DMS 273 (cell line): ENCODE measurements at regions not wholly inside any gene's neighbourhood (a gene's known extent, or its start where the extent isn't known, plus 50 kb on each side); places are given as distances from the start of the nearest gene placed in this dataset.

Source experiments
- DNase-seq: peaks from one replicate; lab custom pipeline; 2025; ENCODE audit not compliant: unreplicated experiment; lab: John Stamatoyannopoulos, UW

DNA sequence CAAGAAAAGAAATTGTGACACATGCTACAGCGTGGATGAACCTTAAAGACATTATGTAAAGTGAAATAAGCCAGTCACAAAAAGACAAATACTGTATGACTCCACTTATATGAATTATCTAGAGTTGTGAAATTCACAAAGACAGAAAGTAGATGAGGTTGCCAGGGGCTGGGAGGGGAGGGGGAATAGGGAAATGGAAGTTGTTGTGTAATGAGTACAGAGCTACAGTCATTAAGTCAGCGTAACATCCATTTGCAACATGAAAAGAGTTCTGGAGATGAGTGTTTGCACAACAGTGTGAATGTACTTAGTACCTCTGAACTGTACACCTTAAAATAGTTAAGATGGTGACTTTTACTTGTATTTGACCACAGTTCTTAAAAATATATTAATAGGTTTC lies 112.1 kb upstream of the CDK1 start:
- no peak for DNase-seq

DNA sequence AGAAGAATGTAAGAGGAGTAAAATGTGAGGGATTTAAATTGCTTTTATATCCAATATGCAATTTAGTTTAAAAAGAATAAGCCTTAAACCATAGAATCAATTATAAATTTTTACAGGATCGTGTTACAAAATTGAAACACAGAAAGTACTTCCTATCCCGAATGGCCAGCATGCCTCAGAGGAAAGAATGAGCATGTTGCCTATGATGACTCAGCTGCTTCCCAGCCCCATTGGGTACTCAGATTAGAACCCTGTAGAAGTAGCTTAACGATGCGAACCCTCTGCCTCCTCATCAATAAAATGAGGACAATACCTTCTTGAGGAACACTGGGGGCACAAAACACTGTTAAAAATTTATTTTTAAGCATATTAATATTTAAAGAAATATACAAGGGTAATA lies 113.4 kb upstream of the CDK1 start:
- no peak for DNase-seq

DNA sequence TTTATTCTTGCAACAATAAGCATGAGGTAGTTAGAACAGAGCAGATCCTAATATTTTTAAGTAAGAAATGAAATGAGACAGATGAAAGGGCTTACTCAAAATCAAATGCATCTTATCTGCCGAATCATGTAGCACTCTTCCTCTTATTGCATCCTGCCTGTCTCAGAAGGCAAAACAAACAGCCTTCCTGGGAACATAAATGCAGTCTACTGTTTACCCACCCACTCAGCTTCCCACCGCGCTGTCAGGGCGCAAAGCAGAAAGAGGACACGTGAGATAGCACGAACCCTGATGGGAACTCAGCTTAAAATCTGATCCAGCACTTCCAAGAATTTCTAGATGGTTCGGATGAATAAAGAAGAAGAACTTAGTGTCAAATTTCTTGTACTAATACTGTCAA lies 114.4 kb upstream of the CDK1 start:
- DNase-seq: no peak

- DNase-seq: peak; percentile 9
Measured at GRCh38 chr10:60662917-60663614, 115.2 kb upstream of the CDK1 start.

GRCh38 chr10:60661637-60662036 lies 116.6 kb upstream of the CDK1 start:
- no peak for DNase-seq

- no peak for DNase-seq
Measured at GRCh38 chr10:60660625-60661024, 117.7 kb upstream of the CDK1 start.

DNA sequence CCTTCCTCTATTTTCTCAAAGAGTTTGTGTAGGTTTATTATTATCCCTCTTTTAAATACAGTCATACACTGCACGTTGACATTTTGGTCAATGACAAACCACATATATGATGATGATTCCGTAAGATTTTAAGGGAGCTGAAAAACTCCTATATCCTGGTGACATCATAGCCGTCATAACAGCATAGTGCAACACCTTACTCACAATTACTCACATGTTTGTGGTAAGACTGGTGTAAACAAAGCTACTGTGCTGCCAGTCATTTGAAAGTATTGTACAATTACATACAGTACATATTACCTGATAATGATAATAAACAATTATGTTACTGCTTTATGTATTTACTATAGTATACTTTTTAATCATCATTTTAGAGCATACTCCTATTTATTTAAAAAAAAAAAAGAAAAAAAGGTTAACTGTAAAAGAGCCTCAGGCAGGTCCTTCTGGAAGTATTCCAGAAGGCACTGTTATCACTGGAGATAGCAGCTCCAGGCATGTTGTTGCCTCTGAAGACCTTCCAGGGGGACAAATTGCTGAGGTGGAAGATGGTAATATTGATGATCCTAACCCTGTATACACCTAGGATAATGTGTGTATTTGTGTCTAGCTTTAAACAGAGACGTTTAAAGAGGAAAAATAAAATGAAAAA lies 123.3 kb upstream of the CDK1 start:
- DNase-seq: no peak

- no peak for DNase-seq
Measured at GRCh38 chr10:60652628-60653027, 125.7 kb upstream of the CDK1 start.

DNA sequence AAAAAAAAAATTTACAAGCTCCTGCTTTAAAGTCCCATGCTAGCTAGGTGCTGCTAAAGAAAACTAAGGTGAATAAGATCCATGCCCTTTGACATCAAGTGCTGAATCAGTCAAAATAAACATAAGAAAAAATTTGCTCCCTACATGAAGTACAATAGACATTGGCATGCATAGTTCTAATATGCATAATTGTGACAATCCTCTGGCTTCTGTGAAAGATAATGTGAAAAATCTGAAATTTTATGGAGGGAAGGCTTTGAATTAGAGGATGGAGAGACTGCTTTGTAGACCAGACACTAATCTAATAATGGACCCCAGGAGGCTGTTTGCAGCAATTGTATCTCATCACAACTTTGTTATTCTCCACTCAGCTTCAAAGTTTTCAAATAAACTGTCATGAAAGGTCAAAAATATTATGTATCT lies 127.9 kb upstream of the CDK1 start:
- DNase-seq: no peak

GRCh38 chr10:60649485-60650377 lies 128.5 kb upstream of the CDK1 start:
- DNase-seq: no peak

DNA sequence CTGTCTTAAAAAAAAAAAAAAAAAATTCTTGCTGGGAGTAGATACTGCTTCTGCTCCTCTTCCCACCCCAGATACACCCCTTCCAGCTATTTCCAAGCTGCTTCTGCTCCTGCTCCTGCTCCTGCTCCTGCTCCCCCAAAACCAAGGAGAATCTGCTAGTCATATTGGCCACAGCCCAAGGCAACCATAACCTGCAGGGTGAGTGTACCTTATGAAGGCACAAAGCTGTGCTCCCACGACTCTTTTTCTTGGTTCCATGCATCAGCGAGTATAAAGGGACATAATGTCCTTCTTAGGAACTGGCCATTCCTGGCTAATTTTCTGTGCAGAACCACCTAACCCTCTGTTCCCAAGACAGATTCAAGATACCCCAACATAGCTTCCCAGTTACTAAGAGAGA lies 129.5 kb upstream of the CDK1 start:
- DNase-seq: no peak

- peak; percentile 72 for DNase-seq
Measured at GRCh38 chr10:60646966-60647796, 131.1 kb upstream of the CDK1 start.

- no peak for DNase-seq
Measured at GRCh38 chr10:60645980-60646379, 132.3 kb upstream of the CDK1 start.

DNA sequence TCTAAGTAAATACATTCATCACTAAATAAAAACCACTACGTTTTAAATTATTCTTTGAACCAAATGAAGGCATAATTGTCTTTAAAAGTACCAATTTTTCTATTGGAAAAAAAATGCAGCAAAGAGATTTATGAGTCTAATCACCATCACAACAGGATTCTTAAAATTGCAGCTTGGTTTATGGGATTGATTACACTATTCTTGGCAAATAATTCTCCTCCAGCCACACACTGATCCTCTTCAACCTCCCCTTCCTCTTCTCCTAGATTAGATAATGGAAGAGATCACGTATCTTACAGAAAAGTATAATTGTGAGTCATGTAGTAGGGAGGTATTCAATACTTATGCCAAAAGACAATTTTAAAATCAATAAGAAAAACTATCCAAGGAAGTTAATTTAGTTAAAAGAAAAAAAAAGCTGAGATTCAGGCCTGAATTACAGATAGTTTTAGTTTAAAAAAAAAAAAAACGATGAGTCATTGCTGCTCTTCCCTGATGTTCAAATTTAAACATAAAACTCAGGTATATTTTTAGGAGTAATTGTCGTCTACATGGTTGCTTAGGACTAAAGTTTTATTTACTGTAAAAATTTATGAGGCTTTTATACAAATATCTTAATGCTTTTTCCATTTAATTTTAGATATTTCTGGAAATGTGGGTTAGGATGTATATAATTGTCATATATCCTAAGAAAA lies 133.7 kb upstream of the CDK1 start:
- DNase-seq: no peak

- DNase-seq: no peak
Measured at GRCh38 chr10:60643874-60644273, 134.4 kb upstream of the CDK1 start.

GRCh38 chr10:60629332-60629731 lies 148.9 kb upstream of the CDK1 start:
- DNase-seq: peak; percentile 5

DNA sequence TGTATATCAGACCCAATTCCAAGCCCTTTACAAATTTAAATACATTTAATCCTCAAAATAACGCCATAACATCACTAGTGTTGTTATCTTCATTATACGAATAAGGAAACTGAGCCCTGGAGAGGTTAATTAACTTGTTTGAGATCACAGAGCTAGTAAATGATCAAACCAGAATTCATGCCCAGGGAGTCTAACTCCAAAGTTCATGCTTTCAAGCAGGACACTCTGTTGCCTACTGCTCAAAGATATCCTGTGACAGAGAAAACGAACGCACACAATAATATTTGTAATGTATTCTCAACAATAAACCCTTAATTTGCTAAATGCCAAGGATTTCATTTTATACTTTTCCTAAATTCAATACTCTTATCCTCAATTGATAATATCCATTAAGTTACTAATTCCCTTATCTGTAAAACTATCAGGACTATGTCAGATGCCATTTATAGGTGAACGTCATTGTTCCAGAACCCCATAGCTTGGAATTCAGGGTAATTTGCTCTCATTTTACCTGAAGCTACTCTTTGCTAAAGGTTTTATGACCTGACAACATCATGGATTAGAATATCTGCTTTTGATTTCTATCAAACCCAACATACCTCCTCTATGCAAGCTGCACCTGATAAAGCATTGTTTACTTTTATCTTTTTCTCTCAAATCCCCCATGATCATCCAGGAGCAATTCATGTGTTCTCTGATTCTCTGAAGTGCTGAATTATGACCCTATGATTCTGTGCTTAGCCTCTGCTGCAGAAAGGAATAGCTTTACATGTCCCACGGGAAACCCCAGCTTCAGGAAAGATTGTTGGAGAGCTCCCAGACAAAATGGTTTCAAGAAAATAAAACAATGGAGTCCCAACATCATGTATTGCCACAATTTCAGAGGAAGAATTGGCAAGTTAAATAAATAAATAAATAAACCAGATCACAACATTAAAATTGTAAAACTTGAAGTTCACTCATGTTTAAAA lies 150.2 kb upstream of the CDK1 start:
- DNase-seq: no peak

DNA sequence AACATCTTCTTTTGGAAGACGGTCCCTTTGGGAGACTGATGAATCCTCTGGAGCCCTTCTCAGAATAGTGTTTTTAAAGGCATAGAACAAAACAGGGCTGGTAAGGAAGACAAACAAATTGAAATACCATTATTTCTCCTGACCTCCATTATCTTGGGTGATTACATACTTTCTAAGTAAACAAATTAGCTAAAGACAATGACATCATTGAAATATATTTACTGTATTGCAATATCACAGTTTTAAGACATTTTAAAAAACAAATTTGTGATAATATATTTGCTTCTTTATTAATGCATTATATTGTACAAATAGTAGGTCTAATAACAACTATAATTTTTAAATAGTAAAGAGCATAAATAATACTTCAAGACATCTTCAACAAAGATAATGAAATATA lies 152.2 kb upstream of the CDK1 start:
- DNase-seq: no peak

DNA sequence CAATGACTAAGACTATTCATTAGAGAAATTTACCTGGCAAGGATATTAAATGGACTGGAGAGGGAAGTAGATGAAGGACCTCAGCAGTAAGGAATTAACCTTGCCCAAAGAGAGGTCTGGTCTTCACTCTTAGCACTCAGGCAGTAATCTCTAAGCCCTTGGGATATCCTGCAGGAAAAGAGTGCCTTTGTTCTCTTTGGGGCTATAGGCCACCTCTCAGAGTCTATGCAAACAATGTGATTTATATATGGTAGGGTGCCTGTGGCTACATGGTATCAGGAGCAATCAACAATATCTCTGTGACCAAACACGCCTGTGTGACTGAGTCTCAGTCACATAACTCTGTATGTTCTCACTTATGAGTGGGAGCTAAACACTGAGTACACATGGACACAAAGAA lies 154.7 kb upstream of the CDK1 start:
- DNase-seq: no peak
